GM10847 (cell line): ENCODE measurements at regions not wholly inside any gene's neighbourhood (a gene's known extent, or its start where the extent isn't known, plus 50 kb on each side); places are given as distances from the start of the nearest gene placed in this dataset.

Source experiments
- POLR2A ChIP-seq: IDR thresholded peaks from 2 replicates; pipeline ENCODE4 v1.6.1; 2011; ENCODE audit not compliant: insufficient read length; ENCODE audit errors: extremely low read depth

DNA sequence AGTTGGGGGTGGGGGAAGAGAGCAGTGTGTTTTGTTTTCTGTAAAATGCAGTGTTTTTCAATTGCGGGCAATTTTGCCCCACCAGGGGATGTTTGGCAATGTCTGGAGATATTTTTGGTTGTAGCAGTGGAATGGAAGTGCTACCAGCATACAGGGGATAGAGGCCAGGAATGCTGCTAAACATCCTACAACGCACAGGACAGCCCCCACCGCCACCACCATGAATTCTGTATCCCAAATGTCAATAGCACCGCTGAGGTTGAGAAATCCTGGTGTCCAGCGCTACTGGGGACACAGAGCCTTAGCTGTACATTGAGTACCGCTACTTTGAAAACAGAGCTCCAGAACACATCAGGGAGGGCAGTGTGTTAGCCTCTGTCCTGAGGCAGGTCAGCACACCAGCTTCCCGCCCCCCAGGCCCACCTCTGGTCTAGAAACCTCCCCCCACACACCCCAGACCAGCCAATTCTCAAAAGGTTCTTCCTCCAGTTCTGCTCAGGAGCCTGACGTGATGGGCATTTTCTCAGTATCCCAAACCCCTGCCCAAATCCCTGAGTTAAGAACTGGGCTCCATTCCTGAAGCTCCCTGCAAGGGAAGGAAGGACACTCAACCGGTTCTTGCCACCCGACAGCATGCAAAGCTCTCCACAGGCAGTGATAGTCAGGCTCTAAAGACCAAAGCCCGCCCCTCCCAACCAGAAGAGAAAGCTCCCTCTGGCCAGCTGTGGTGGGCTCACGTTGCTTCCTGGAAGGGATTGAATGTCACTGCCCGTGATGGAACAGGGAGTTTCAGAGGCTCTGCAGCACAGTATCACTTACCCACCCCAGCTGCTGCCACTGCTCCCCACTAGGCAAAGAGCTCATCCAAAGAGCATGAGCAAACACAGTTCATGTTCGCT lies 321.5 kb upstream of the JARID2 start:
- TF ChIP-seq POLR2A = no peak

- no peak for TF ChIP-seq POLR2A
Measured at GRCh38 chr6:14925025-14925698, 320.7 kb upstream of the JARID2 start.

DNA sequence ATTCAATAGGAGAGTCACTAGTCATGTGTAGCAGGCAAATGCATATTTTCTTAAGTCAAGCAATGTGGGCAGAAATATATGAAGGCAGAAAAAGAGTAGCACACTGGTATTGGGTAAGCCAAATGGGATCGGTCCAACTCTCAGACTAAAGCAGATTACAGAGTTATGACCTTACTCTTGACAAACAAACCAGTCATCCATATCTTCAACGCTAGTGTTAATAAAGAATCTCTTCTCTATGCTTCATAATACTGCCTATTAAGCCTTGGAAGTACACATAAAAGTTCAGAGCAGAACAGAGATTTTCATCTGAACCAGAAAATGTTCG lies 320.2 kb upstream of the JARID2 start:
- no peak for TF ChIP-seq POLR2A

- no peak for TF ChIP-seq POLR2A
Measured at GRCh38 chr6:14927398-14927797, 318.5 kb upstream of the JARID2 start.

DNA sequence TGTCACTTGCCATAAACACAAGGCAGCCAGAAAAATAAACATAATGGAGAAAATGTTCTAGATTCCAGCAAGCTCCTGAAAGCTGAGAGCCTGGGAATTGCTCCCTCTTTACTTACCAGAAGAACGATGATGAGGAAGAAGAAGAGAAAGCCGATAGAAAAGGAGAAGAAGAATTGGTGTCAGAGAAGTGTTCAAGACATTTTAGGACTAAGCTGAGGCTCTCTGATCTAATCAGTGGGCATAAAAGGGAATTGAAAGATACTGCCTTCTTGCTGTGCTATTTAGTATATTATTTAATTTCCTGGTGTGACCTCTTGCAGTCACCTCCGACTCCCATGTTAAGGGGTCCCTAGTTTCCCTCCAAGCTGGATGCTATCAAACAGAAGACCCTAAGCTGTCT lies 316.6 kb upstream of the JARID2 start:
- no peak for TF ChIP-seq POLR2A

DNA sequence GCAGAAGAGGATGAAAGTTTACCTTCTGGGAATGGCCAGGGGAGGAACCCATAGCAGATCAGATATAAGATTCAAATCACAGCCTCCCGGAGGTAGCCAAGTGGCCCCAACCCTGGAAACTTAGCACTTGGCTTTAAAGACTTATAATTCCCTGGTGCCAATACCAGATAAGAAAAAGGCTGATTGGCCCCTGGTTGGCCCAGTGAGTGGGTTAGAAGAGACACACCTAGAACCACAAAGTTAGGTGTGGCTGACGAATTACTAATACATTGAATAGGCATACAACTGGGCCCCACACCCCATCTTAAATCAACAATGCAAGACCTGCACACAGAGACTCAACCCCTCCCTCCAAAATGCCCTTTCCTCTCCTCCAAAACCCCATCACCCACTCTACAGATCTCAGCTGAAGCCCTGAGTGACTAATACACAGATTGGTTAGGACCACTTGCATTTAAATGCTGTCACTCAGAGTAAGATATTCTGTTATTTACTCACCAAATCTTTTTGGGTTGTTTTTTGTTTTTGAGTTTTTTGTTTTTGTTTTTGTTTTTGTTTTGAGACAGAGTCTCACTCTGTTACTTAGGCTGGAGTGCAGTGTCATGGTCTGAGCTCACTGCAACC lies 315.4 kb upstream of the JARID2 start:
- TF ChIP-seq POLR2A = no peak

DNA sequence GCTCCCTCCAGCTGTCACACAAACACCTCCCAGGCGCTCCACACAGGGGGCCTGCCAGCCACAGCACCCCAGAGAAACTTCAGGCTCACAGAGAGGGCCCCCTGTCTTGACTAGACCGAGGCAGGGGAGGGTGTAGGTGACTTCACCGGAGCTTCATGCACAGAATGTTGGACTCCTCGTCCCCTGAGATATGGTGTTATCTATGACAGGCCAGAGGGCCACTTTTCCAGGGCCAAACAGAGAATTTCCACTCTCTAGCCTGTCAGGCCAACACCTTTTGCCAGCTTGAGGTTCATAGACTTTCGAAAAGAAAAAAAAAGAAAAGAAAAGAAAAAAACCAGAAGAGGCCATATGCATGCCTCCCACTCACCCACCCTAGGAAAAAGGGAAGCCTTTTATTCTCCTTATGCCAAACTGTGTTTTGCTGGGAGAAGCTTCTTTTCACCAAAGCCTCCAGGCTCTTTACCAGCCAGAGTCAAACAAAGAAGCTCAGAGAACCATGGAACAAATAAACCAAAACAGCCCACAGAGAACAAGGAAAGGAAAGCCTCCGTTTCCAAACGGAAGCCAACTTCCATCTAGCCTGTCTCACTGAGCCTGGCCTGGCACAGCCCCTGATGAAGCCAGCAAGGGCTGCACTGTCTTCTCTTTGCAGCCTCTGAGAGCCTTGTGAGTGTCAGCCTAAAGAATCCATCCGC lies 313.2 kb upstream of the JARID2 start:
- TF ChIP-seq POLR2A = no peak

- TF ChIP-seq POLR2A = no peak
Measured at GRCh38 chr6:14933183-14933544, 312.7 kb upstream of the JARID2 start.

- TF ChIP-seq POLR2A = no peak
Measured at GRCh38 chr6:14934013-14934412, 311.9 kb upstream of the JARID2 start.

DNA sequence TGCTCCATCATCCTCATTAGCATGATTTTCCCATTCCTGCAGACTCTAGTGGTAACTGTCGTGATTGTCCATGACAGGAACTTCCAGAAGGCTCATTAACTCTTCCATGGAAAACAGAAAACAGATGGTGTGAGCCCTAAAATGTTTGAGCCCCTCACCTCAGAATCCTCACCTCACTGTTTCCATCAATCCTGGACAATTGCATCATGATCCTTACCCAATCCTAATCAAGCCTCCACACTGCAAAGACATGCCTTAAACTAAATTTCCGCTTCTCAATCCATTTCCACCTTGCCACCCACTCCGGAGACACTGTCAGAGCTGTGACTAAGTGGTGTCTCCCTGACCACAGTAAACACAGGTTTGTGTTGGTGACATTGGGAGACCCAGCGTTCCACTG lies 311.0 kb upstream of the JARID2 start:
- TF ChIP-seq POLR2A = no peak

DNA sequence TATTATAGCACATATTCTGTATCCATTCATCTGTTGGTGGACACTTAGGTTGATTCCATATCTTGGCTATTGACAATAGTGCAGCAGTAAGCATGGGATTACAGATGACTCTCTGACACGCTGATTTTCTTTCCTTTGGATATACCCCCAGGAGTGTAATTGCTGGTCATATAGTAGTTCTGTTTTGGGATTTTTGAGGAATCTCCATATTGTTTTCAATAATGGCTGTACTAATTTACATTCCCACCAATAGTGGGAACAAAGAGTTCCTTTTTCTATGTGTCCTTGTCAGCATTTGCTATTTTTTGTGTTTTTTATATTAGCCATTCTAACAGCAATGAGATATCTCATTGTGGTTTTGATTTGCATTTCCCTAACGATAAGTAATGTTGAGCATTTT lies 309.0 kb upstream of the JARID2 start:
- no peak for TF ChIP-seq POLR2A

DNA sequence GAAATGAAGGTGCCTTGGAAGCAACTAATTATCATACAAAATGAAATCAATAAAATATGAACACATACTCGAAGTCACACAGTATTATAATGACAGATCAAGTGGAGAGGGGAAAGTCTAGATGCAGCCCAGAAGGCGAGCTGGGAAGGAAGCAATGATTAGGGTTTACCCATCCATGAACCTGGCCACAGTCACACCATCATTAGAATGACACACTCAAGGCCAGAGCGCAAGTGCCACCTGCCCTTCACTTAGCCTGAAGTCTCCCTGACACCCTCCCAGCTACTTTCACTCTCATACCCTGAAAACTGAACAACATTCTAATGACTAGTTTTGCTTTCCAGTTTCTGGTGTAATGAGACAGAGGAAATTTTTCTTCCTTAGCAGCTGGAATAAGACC lies 302.8 kb upstream of the JARID2 start:
- TF ChIP-seq POLR2A = no peak

DNA sequence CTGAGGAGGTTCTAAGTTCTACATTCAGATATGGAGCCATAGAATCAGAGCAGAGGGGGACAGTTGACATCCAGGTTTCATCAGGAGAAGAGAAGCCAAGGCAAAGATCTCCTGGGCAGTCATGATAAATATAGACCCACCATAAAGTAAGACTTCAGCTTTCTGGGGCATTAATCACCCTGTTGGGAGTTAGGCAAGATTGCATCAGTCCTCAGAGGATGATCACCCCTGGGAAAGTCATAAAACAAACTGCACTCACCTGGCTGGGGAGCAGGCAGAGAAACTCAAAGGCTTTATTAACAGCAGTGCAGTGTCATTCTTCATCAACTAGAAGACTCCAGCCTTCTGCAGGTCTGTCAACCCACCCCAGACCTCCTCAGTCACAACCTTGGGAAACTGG lies 301.3 kb upstream of the JARID2 start:
- no peak for TF ChIP-seq POLR2A

DNA sequence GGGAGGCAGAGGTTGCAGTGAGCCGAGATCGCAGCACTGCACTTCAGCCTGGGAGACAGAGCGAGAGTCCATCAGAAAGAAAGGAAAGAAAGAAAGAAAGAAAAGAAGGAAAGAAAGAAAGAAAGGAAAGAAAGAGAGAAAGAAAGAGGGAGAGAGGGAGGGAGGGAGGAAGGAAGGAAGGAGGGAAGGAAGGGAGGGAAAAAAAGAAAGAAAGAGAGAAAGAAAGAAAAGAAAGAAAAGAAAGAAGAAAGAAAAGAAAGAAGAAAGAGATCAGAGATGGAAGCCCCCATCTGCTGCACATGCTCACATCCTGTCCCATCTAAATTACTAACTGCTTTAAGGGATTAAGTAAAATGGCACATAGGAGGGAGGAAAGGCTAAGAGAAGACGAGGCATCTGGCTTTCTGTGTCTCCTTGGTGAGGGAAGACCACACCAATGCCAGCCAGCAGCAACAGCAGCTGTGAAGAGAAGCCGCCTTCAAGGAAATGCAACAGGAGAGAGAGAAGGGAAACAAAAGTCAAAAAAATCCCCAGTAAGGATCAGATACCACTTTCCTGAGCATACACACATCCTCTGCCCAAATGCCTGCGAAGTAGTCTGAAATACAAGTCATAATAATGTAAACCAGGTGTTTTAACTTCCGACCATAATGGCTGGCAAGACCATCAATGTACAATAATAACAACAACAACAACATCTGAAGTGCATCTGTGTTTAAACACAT lies 300.2 kb upstream of the JARID2 start:
- no peak for TF ChIP-seq POLR2A

DNA sequence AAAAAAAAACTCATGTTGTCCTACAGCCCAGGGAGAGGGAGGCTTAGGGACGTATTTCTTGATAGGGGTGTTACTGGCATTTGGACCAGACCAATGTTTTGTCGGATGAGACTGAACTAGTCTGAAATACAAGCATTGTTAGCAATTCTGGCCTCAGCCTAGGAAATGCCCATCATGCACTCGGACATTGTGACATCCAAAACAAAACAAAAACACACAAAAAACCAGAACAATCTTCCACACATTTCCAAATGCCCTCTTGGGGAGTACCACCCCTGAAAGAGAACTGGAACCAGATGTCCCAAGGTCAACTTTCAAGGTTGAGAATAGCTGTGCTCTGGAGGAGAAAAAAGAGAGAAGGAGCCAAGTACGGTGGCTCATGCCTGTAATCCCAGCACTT lies 299.1 kb upstream of the JARID2 start:
- no peak for TF ChIP-seq POLR2A
